ENCODE measurements at regions not wholly inside any gene's neighbourhood (a gene's known extent, or its start where the extent isn't known, plus 50 kb on each side); places are given as distances from the start of the nearest gene placed in this dataset.

- no peak for DNase-seq (ENCODE audit: low read depth in 1 of 2, low spot score in 1 of 2)
These were observed 100.3 kb upstream of the CADPS start for GRCh38 chr3:62975566-62975965.

- no peak for DNase-seq (ENCODE audit: low read depth in 1 of 2, low spot score in 1 of 2)
These were observed 106.7 kb upstream of the CADPS start for GRCh38 chr3:62981962-62982361.

- no peak for DNase-seq (ENCODE audit: low read depth in 1 of 2, low spot score in 1 of 2)
These were observed 107.7 kb upstream of the CADPS start for GRCh38 chr3:62982795-62983455.

GRCh38 chr3:62986061-62986460 is 110.8 kb upstream of the CADPS start:
- no peak for DNase-seq (ENCODE audit: low read depth in 1 of 2, low spot score in 1 of 2)

GRCh38 chr3:62987721-62988120 is 112.5 kb upstream of the CADPS start:
- DNase-seq (ENCODE audit: low read depth in 1 of 2, low spot score in 1 of 2): no peak

GRCh38 chr3:62990704-62991413 is 115.6 kb upstream of the CADPS start:
- DNase-seq (ENCODE audit: low read depth in 1 of 2, low spot score in 1 of 2): no peak

- no peak for DNase-seq (ENCODE audit: low read depth in 1 of 2, low spot score in 1 of 2)
These were observed 117.3 kb upstream of the CADPS start for GRCh38 chr3:62992520-62992919.

- DNase-seq (ENCODE audit: low read depth in 1 of 2, low spot score in 1 of 2): no peak
These were observed 119.9 kb upstream of the CADPS start for GRCh38 chr3:62995119-62995518.

- no peak for DNase-seq (ENCODE audit: low read depth in 1 of 2, low spot score in 1 of 2)
These were observed 120.3 kb upstream of the CADPS start for GRCh38 chr3:62995530-62995929.

GRCh38 chr3:62997369-62997768 is 122.2 kb upstream of the CADPS start:
- DNase-seq (ENCODE audit: low read depth in 1 of 2, low spot score in 1 of 2): no peak

GRCh38 chr3:62999158-62999557 is 123.9 kb upstream of the CADPS start:
- DNase-seq (ENCODE audit: low read depth in 1 of 2, low spot score in 1 of 2): no peak

- no peak for DNase-seq (ENCODE audit: low read depth in 1 of 2, low spot score in 1 of 2)
These were observed 124.6 kb upstream of the CADPS start for GRCh38 chr3:62999791-63000190.

GRCh38 chr3:63004448-63004847 is 129.2 kb upstream of the CADPS start:
- DNase-seq (ENCODE audit: low read depth in 1 of 2, low spot score in 1 of 2): no peak

GRCh38 chr3:63015614-63016309 is 140.5 kb upstream of the CADPS start:
- no peak for DNase-seq (ENCODE audit: low read depth in 1 of 2, low spot score in 1 of 2)

- DNase-seq (ENCODE audit: low read depth in 1 of 2, low spot score in 1 of 2): no peak
These were observed 146.9 kb upstream of the CADPS start for GRCh38 chr3:63022114-63022513.

- DNase-seq (ENCODE audit: low read depth in 1 of 2, low spot score in 1 of 2): peak in 1 of 2 donors; percentile 0
These were observed 151.5 kb upstream of the CADPS start for GRCh38 chr3:63026722-63027121.

GRCh38 chr3:63029326-63029725 is 154.1 kb upstream of the CADPS start:
- DNase-seq (ENCODE audit: low read depth in 1 of 2, low spot score in 1 of 2): no peak

- no peak for DNase-seq (ENCODE audit: low read depth in 1 of 2, low spot score in 1 of 2)
These were observed 154.7 kb upstream of the CADPS start for GRCh38 chr3:63029921-63030320.

GRCh38 chr3:63030666-63031065 is 155.4 kb upstream of the CADPS start:
- DNase-seq (ENCODE audit: low read depth in 1 of 2, low spot score in 1 of 2): no peak

GRCh38 chr3:63032881-63033280 is 157.7 kb upstream of the CADPS start:
- no peak for DNase-seq (ENCODE audit: low read depth in 1 of 2, low spot score in 1 of 2)

- DNase-seq (ENCODE audit: low read depth in 1 of 2, low spot score in 1 of 2): no peak
These were observed 158.9 kb upstream of the CADPS start for GRCh38 chr3:63034101-63034500.

- DNase-seq (ENCODE audit: low read depth in 1 of 2, low spot score in 1 of 2): no peak
These were observed 161.9 kb upstream of the CADPS start for GRCh38 chr3:63037116-63037515.
